Ishikawa (cell line): ENCODE measurements at regions not wholly inside any gene's neighbourhood (a gene's known extent, or its start where the extent isn't known, plus 50 kb on each side); places are given as distances from the start of the nearest gene placed in this dataset.

Experiments
- CEBPB ChIP-seq: IDR thresholded peaks from 2 replicates; pipeline ENCODE4 v1.6.1; 2012
- CREB1 ChIP-seq: IDR thresholded peaks from 2 replicates; pipeline ENCODE4 v1.6.1; 2012; ENCODE audit warnings: low read depth
- EGR1 ChIP-seq: IDR thresholded peaks from 2 replicates; pipeline ENCODE4 v1.6.1; 2012
- EP300 ChIP-seq: IDR thresholded peaks from 2 replicates; pipeline ENCODE4 v1.6.1; 2012; ENCODE audit warnings: borderline replicate concordance
- FOXM1 ChIP-seq: IDR thresholded peaks from 2 replicates; pipeline ENCODE4 v1.6.1; 2012; ENCODE audit warnings: low read depth, borderline replicate concordance
- NFIC ChIP-seq: IDR thresholded peaks from 2 replicates; pipeline ENCODE4 v1.6.1; 2012
- RAD21 ChIP-seq: IDR thresholded peaks from 2 replicates; pipeline ENCODE4 v1.6.1; 2012; ENCODE audit warnings: low read depth
- TAF1 ChIP-seq: IDR thresholded peaks from 2 replicates; pipeline ENCODE4 v1.6.1; 2012; ENCODE audit warnings: low read depth, mild to moderate bottlenecking
- TCF12 ChIP-seq: IDR thresholded peaks from 2 replicates; pipeline ENCODE4 v1.6.1; 2012; ENCODE audit warnings: low read depth
- TEAD4 ChIP-seq: IDR thresholded peaks from 2 replicates; pipeline ENCODE4 v1.6.1; 2012
- YY1 ChIP-seq: IDR thresholded peaks from 2 replicates; pipeline ENCODE4 v1.6.1; 2012; ENCODE audit warnings: low read depth
- ZBTB7A ChIP-seq: IDR thresholded peaks from 2 replicates; pipeline ENCODE4 v1.6.1; 2012; ENCODE audit warnings: low read depth
- TF ChIP-seq, protein P1 (sequence below): IDR thresholded peaks from 2 replicates; pipeline ENCODE4 v1.6.1; 2012
- TF ChIP-seq, protein P2 (sequence below): IDR thresholded peaks from 2 replicates; pipeline ENCODE4 v1.6.1; 2012
- TF ChIP-seq, protein P3 (sequence below): IDR thresholded peaks from 2 replicates; pipeline ENCODE4 v1.6.1; 2012; ENCODE audit warnings: low read depth, mild to moderate bottlenecking

DNA sequence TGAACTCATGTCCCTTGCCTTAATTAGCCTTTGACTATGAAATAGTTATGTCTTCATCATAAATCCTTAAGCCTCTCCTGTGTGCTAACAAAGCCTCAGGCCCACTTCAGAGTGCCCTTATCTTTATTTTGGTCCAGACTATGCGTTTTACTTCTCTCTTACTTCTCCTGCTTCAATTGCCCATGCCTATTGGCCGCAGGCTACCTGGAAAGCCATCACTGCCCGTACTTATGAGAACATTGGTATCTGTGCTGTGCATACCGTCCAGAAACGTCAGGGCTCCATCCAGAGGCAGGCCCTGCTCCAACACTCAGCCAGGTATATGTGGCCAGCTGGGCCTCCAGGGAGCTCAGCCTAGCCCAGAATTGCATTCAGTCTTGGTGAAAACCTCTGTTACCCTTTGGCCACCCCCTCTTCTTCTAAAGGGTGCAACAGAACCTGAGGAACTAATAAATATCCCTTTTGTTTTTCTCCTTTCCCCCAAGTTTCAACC is 212.4 kb upstream of the MTPN start:
- TF ChIP-seq, protein P1, sequence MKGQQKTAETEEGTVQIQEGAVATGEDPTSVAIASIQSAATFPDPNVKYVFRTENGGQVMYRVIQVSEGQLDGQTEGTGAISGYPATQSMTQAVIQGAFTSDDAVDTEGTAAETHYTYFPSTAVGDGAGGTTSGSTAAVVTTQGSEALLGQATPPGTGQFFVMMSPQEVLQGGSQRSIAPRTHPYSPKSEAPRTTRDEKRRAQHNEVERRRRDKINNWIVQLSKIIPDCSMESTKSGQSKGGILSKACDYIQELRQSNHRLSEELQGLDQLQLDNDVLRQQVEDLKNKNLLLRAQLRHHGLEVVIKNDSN, result no peak
- no peak for TF ChIP-seq TCF12

DNA sequence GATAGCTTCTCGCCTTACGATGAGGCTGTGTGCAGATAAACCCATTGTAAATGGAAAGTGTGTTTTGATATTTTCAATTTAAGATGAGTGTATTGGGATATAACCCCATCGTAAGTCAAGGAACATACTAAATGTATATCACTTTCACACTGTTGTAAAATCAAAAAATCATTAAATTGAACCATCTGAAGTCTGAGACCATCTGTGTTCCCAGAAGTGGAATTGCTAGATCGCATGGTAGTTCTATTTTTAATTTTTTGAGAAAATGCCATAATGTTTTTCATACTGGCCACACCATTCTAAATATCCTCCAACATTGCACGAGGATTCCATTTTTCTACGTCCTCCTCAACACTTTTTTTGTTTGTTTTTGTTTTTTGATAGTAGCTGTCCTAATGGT is 209.1 kb upstream of the MTPN start:
- no peak for TF ChIP-seq NFIC
- TF ChIP-seq CREB1, result no peak
- TF ChIP-seq FOXM1, result no peak
- TF ChIP-seq TAF1, result no peak
- TF ChIP-seq, protein P2, sequence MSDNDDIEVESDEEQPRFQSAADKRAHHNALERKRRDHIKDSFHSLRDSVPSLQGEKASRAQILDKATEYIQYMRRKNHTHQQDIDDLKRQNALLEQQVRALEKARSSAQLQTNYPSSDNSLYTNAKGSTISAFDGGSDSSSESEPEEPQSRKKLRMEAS, result no peak
- TF ChIP-seq, protein P3, sequence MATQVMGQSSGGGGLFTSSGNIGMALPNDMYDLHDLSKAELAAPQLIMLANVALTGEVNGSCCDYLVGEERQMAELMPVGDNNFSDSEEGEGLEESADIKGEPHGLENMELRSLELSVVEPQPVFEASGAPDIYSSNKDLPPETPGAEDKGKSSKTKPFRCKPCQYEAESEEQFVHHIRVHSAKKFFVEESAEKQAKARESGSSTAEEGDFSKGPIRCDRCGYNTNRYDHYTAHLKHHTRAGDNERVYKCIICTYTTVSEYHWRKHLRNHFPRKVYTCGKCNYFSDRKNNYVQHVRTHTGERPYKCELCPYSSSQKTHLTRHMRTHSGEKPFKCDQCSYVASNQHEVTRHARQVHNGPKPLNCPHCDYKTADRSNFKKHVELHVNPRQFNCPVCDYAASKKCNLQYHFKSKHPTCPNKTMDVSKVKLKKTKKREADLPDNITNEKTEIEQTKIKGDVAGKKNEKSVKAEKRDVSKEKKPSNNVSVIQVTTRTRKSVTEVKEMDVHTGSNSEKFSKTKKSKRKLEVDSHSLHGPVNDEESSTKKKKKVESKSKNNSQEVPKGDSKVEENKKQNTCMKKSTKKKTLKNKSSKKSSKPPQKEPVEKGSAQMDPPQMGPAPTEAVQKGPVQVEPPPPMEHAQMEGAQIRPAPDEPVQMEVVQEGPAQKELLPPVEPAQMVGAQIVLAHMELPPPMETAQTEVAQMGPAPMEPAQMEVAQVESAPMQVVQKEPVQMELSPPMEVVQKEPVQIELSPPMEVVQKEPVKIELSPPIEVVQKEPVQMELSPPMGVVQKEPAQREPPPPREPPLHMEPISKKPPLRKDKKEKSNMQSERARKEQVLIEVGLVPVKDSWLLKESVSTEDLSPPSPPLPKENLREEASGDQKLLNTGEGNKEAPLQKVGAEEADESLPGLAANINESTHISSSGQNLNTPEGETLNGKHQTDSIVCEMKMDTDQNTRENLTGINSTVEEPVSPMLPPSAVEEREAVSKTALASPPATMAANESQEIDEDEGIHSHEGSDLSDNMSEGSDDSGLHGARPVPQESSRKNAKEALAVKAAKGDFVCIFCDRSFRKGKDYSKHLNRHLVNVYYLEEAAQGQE, result no peak
- no peak for TF ChIP-seq EGR1
- TF ChIP-seq TCF12, result no peak
- TF ChIP-seq YY1, result no peak
- no peak for TF ChIP-seq RAD21
- no peak for TF ChIP-seq ZBTB7A
- no peak for TF ChIP-seq EP300
- no peak for TF ChIP-seq CEBPB

DNA sequence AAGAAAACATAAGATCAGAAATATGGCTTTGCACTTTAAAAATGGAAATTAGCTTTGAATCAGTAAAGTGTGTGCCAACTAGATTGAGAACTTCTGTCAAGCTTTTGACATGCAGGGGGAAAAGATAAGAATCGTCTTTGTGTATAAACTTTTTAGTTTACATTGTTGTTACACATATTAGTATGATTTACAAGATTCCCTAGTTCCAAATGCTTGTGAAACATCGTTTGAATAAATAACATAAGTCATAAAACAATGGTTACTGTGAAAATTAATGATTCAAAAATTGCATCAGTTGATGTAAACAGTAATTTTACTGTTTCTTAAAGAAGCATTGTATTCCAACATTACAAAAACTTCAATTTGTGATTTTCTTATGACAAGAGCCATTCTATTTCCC is 207.6 kb upstream of the MTPN start:
- TF ChIP-seq, protein P3, result no peak
- TF ChIP-seq ZBTB7A, result no peak
- TF ChIP-seq YY1, result no peak
- TF ChIP-seq EP300, result no peak
- no peak for TF ChIP-seq FOXM1
- no peak for TF ChIP-seq RAD21
- no peak for TF ChIP-seq CEBPB

DNA sequence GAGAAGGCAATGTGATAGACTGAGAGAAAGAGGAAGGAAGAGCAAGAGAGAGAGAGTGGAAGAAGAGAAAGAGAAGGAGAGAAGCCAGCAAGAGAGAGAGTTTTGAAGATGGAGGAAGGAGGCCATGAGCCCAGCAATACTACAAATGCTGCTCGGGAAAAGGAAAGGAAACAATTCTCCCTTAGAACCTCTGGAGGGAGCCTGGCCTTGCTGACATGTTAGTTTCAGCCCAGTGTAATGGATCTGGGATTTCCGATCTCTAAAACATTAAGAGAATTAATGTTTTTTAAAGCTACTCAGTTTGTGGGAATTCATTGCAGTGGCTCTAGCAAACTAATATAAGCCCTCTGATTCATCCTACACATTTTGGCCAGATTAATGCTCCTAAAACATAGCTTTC is 206.8 kb upstream of the MTPN start:
- TF ChIP-seq CEBPB, result no peak
- TF ChIP-seq TAF1, result no peak
- no peak for TF ChIP-seq CREB1
- no peak for TF ChIP-seq RAD21
- TF ChIP-seq NFIC, result no peak
- TF ChIP-seq, protein P2, result no peak
- no peak for TF ChIP-seq TEAD4
- no peak for TF ChIP-seq YY1
- TF ChIP-seq TCF12, result no peak
- TF ChIP-seq ZBTB7A, result no peak
- TF ChIP-seq, protein P1, result no peak
- TF ChIP-seq, protein P3, result no peak

DNA sequence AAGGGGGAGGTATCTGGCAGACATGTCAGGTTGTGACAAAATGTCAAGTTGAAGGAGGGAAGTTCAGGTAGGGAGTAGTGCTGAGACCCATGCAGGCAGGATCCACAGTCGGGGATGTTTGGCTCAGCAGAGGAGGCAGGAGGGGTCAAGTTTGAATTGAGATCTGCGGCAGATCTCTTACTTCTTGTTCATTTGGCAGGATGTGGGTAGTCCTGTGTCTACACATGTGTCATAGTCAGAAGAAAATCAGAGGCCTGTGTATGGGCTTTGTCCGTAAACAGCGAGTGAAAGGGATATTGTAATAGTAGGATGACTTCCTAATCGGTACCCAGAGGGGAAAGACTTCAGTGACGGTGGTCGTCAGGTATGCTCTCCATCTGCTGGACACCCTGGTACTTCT is 203.8 kb upstream of the MTPN start:
- TF ChIP-seq, protein P1, result no peak
- TF ChIP-seq, protein P3, result no peak
- TF ChIP-seq EP300 (no peak), CEBPB (no peak), TAF1 (no peak), TEAD4 (no peak), RAD21 (no peak), CREB1 (no peak), EGR1 (no peak), NFIC (no peak), ZBTB7A (no peak), TCF12 (no peak), FOXM1 (no peak), YY1 (no peak)
- TF ChIP-seq, protein P2, result no peak
